Aorta (tissue), 5 donors: ENCODE measurements at regions not wholly inside any gene's neighbourhood (a gene's known extent, or its start where the extent isn't known, plus 50 kb on each side); places are given as distances from the start of the nearest gene placed in this dataset.

Source experiments
- ATAC-seq: fragments of 200-7000 bp; cut with Tn5 transposase; one replicate; pipeline ENCODE4 v1.9.1; 2022; ENCODE audit warnings: moderate library complexity; ENCODE audit not compliant: low FRiP score
- DNase-seq, 2 donors: peaks; one replicate each; pipeline ENCODE4 v3.0.0-alpha.2; 2020
- H3K27ac ChIP-seq, 2 donors: one replicate each; pipeline ENCODE4 v1.5.1; 2013; ENCODE audit warnings: low read length in 2 of 2, mild to moderate bottlenecking in 2 of 2, moderate library complexity in 2 of 2, control low read depth in 1 of 2, inconsistent platforms in 1 of 2, low read depth in 1 of 2
- H3K27me3 ChIP-seq, 2 donors: one replicate each; pipeline ENCODE4 v1.6.1; 2013; ENCODE audit warnings: control low read depth in 1 of 2, low read length in 1 of 2, mild to moderate bottlenecking in 1 of 2, moderate library complexity in 1 of 2; ENCODE audit not compliant: insufficient read depth in 2 of 2, control insufficient read depth in 1 of 2
- H3K36me3 ChIP-seq, 2 donors: one replicate each; pipeline ENCODE4 v1.6.1; 2013; ENCODE audit warnings: control low read depth in 1 of 2, low read length in 1 of 2, mild to moderate bottlenecking in 1 of 2; ENCODE audit not compliant: insufficient read depth in 2 of 2, control insufficient read depth in 1 of 2
- H3K4me1 ChIP-seq, 2 donors: one replicate each; pipeline ENCODE4 v1.6.1; 2013; ENCODE audit warnings: low read length in 2 of 2, control low read depth in 1 of 2, mild to moderate bottlenecking in 1 of 2, moderate library complexity in 1 of 2; ENCODE audit not compliant: insufficient read depth in 2 of 2, control insufficient read depth in 1 of 2
- H3K4me3 ChIP-seq, 2 donors: one replicate each; pipeline ENCODE4 v1.5.1; 2013; ENCODE audit warnings: low read length in 2 of 2, control low read depth in 1 of 2, mild to moderate bottlenecking in 1 of 2
- H3K9me3 ChIP-seq: one replicate; pipeline ENCODE4 v1.6.1; 2013; ENCODE audit warnings: mild to moderate bottlenecking, low read length; ENCODE audit not compliant: control insufficient read depth
- WGBS, 2 donors: extraction: QIAGEN DNeasy Blood & Tissue Kit; methylation state at CpG; one replicate each; pipeline ENCODE4 v1.1.7; 2013; 5-methylcytosine and 5-hydroxymethylcytosine counted together
- intact Hi-C, 2 donors: fragments of 100-400 bp; cut with DNase I; formaldehyde crosslinking; loops; one replicate each; pipeline versions ENCODE4 v1.14.2 to v1.15.0; 2022
- donor health status: healthy with polysubstance abuse.
- donor health status: Bipolar disorder and iron deficiency.
- donor health status: DM: no; HTN: no; CAD: no.
- donor health status: DM: no; HTN: no; CAD: no.
- donor health status: DM: yes; HTN: yes; CAD: no.

- no peak for DNase-seq
- Histone ChIP-seq H3K4me1 (peaks cover 4 to 8% of the 10 kb centered on the region in 2 donors), H3K4me3 (no peak overlapping the region), H3K27me3 (no peaks in the 10 kb centered on the region), H3K36me3 (no peaks in the 10 kb centered on the region), H3K9me3 (no peaks in the 10 kb centered on the region), H3K27ac (peak overlapping the region in 1 of 2 donors; percentile 69)
- intact Hi-C loops: loop anchor here in 1 of 2 donors (1.0 to 5.0 kb wide), 2 partner anchors 16 to 130 kb away; partner anchors contain the start of gene LNPK
- ATAC-seq: no peak
These were observed 129.3 kb downstream of the LNPK start for GRCh38 chr2:175872721-175873120.

- intact Hi-C loops: loop anchor here in 1 of 2 donors (1.0 to 5.0 kb wide), 2 partner anchors 16 to 130 kb away; partner anchors contain the start of gene LNPK
- Histone ChIP-seq H3K9me3 (no peaks in the 10 kb centered on the region), H3K4me3 (no peak overlapping the region), H3K4me1 (peaks cover 4 to 8% of the 10 kb centered on the region in 2 donors), H3K27ac (peak overlapping the region; percentile 80 to 90), H3K27me3 (no peaks in the 10 kb centered on the region), H3K36me3 (no peaks in the 10 kb centered on the region)
- no peak for ATAC-seq
- DNase-seq: no peak
- 57 to 68% methylated on average over 5 of the region's 5 CpGs for WGBS, 2 donors
These were observed 130.1 kb downstream of the LNPK start for GRCh38 chr2:175872005-175872348.

- WGBS, 2 donors: 5 to 6% methylated on average over 3 of the region's 3 CpGs
- no peaks in the 10 kb centered on the region for H3K9me3 ChIP-seq
- no peaks in the 10 kb centered on the region for H3K27me3 ChIP-seq
- H3K27ac ChIP-seq: peak overlapping the region; percentile 64 to 80
- DNase-seq: no peak
- no peak for ATAC-seq
- H3K4me1 ChIP-seq: peaks cover 4 to 8% of the 10 kb centered on the region in 2 donors
- intact Hi-C loops: loop anchor here in 1 of 2 donors (1.0 to 5.0 kb wide), 2 partner anchors 15 to 131 kb away; partner anchors contain the start of gene LNPK
- H3K4me3 ChIP-seq: no peak overlapping the region
- no peaks in the 10 kb centered on the region for H3K36me3 ChIP-seq
These were observed 130.6 kb downstream of the LNPK start for GRCh38 chr2:175871331-175872004.

DNA sequence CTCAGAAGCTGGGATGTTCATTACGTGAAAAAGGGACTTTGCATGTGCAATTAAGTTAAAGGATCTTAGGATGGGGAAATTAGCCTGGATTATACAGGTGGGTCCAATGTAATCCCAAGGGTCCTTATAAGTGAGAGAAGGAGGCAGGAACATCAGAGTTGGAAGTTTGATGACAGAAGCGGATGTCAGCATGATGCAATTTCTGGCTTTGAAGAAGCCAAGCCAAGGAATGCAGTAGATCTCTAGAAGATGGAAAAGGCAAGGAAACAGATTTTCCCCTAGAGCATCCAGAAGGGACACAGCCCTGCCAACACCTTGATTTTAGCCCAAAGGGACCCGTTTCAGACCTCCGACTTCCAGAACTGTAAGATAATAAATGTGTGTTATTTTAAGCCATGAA, 136.4 kb downstream of the LNPK start:
- 82 to 93% methylated on average over 4 of the region's 4 CpGs for WGBS, 2 donors

GRCh38 chr2:175864137-175864850, 137.8 kb downstream of the LNPK start:
- Histone ChIP-seq H3K4me3 (no peak overlapping the region), H3K9me3 (no peaks in the 10 kb centered on the region), H3K4me1 (no peaks in the 10 kb centered on the region), H3K27me3 (no peaks in the 10 kb centered on the region), H3K27ac (no peak overlapping the region), H3K36me3 (no peaks in the 10 kb centered on the region)
- WGBS, 2 donors: 70 to 78% methylated on average over 7 of the region's 7 CpGs
- DNase-seq (no peak), ATAC-seq (no peak)
- intact Hi-C loops: no loop called here

More for the DNA sequence above, 136.4 kb downstream of the LNPK start:
- no peaks in the 10 kb centered on the region for H3K36me3 ChIP-seq
- no peaks in the 10 kb centered on the region for H3K27me3 ChIP-seq
- no peak overlapping the region for H3K4me3 ChIP-seq
- no peaks in the 10 kb centered on the region for H3K4me1 ChIP-seq
- DNase-seq: no peak
- no peak for ATAC-seq
- no peak overlapping the region for H3K27ac ChIP-seq
- intact Hi-C loops: no loop called here
- H3K9me3 ChIP-seq: no peaks in the 10 kb centered on the region

DNA sequence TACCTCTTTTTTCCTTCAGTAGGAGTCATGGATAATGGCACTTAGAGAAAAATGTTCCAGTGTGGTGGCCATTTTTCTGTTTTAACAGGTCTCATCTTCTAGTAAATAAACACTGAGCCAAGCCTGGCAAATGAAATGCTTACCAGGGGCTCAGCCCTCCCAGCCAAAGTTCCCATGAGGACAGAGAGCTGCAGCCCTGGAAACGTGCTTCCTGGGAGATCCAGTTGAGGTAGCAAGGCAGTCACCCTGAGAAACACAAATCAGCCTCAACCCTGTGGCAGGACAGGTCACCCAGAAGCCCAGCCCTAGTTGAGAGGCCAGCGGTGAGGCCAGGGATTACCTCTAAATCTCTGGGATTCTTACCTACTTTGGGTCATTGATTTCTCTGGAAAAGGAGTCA, 140.1 kb downstream of the LNPK start:
- Histone ChIP-seq H3K27me3 (no peaks in the 10 kb centered on the region), H3K9me3 (no peaks in the 10 kb centered on the region), H3K36me3 (no peaks in the 10 kb centered on the region), H3K4me1 (no peaks in the 10 kb centered on the region), H3K27ac (no peak overlapping the region), H3K4me3 (no peak overlapping the region)
- DNase-seq (no peak), ATAC-seq (no peak)
- WGBS, 2 donors: 53 to 57% methylated on average over 2 of the region's 2 CpGs
- intact Hi-C loops: no loop called here

DNA sequence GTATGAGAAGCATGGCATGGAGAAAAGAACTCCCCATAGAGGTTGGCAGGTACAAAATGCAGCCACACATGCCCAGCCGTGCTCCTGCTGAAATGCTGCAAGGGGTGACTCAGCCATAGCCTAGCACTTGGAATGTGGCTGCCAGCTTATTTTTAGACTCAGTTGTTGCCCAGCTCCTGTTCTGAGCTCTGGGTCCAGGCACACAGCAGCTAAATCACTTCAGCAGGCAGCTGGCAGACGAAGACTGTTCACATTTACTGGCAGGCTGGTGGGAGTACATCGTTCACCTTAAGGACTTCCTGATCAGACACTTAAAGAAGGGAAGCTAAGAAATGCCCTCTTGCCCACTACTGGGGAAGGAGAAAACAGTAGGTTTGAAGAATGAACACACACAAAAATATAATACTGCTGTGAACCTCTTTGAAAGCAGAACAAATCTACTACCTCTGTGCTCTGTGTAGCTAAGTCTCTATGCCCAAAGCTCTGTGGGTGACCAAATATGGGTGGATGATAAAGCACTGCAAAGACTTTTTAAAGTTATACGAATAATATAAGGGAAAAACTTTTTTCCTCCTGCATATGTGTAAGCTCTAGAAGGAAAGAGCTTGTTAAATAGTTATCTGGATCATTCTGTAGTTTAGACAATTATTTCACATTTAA, 146.1 kb downstream of the LNPK start:
- Histone ChIP-seq H3K9me3 (no peaks in the 10 kb centered on the region), H3K36me3 (no peaks in the 10 kb centered on the region), H3K27ac (peak overlapping the region; percentile 67 to 96), H3K4me1 (no peaks in the 10 kb centered on the region), H3K27me3 (no peaks in the 10 kb centered on the region), H3K4me3 (no peak overlapping the region)
- DNase-seq (peak; percentile 79 to 81), ATAC-seq (peak; percentile 94)
- WGBS, 2 donors: 5 to 9% methylated on average over 4 of the region's 4 CpGs
- intact Hi-C loops: loop anchor here in 1 of 2 donors (1.0 kb wide), 1 partner anchor 16 kb away; no protein-coding TSS in a partner anchor

GRCh38 chr2:175855236-175855635, 146.8 kb downstream of the LNPK start:
- ATAC-seq: no peak
- intact Hi-C loops: no loop called here

More at GRCh38 chr2:175855236-175855635, 146.8 kb downstream of the LNPK start:
- H3K4me3 ChIP-seq: no peak overlapping the region
- no peaks in the 10 kb centered on the region for H3K4me1 ChIP-seq
- H3K27ac ChIP-seq: peak overlapping the region in 1 of 2 donors; percentile 25
- WGBS, 2 donors: 4 to 10% methylated on average over 4 of the region's 4 CpGs
- DNase-seq: no peak
- H3K36me3 ChIP-seq: no peaks in the 10 kb centered on the region
- no peaks in the 10 kb centered on the region for H3K9me3 ChIP-seq
- no peaks in the 10 kb centered on the region for H3K27me3 ChIP-seq
